Esophagus mucosa (tissue), 1 donor: ENCODE measurements at regions not wholly inside any gene's neighbourhood (a gene's known extent, or its start where the extent isn't known, plus 50 kb on each side); places are given as distances from the start of the nearest gene placed in this dataset.

Experiments
- ATAC-seq: fragments of 200-7000 bp; cut with Tn5 transposase; one replicate; pipeline ENCODE4 v1.9.1; 2020
- donor health status: DM: yes; HTN: yes; CAD: no.

GRCh38 chr4:11904117-11904535 is 475.4 kb upstream of the HS3ST1 start:
- ATAC-seq, result peak; percentile 54

DNA sequence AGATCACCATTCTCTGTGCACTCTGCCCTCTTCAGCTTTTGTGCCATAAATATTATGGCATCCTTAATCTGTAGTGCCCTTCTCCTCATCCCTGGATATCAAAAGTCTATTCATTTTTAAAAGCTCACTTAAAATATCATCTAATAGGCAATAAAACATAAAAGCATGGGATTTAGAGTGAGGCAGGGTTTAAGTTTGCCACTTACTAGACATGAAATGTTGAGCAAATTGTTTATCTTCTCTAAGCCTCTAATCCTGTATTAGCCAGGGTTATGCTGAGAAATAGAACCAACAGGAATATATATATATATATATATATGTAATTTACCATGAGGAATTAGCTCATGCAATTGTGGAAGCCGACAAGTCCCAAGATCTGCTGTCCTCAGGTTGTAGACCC is 472.4 kb upstream of the HS3ST1 start:
- ATAC-seq, result no peak

DNA sequence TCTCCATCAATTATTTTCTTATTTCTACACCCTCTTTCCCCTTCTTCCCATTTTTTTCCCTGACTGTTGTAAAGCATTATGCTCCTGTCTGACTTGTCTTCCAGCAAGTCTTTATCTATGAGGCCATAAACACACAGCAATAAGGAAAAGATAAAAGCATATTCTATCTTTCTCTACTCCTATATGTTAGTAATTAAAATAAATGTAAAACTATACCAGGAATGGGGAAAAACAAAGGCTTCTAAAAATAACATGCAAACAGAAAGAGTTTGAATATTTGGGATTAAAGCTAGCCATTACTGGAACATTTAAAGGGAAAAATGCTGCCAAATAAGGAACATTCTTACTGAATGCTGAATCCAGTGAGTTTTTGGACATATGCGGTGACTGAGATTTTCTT is 471.7 kb upstream of the HS3ST1 start:
- no peak for ATAC-seq

DNA sequence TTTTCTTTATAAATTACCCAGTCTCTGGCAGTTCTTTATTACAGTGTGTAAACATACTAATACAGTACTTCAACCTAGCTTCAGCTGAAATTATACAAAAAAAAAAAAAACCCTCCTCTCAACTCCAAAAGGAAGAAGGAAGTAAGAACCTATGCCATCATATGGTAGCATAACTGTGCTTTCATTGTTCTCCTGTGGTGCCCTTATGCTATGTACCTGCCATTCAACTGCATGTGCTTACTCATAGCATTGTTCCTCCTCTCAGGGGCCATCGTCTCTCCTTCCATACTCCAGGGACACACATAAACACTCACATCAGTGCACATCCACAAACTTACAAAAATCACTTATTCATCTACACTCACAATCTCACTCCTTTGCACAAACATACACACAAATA is 470.1 kb upstream of the HS3ST1 start:
- no peak for ATAC-seq

DNA sequence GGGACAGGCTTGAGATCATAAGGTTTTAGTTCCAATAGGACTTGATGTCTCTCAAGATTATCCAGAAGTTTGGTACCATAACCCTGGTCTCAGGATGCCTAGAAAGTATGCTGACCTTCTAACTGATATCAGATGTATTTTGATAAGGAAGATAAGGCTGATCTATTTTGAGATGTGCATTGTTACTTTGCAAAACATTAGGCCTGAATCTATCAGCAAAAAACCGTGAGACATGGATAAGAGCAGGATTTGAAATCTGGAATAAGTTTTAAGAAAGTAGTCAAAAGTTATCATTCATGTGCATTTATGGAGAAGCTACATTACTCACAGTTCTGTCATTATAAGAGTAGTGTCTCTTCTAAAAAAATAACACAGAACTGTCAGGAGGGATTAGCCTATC is 467.1 kb upstream of the HS3ST1 start:
- ATAC-seq, result no peak

DNA sequence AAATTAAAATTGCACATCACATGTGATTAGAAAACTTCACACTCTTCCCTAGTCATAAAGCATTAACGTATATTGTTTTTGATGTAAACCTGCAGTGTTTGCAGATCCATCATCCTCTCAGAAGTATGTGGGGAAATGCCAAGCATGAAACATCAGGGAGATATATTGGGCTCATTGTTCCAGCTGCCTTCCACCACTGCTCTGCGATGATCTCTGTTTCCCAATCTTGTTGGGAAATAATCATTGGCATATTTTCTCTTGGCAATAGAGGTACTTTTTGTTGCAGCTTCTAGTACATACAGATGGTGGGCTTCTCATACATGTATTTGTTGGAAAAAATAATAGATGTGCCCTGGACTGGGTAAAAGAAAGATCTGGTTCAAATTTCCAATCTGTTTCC is 466.3 kb upstream of the HS3ST1 start:
- ATAC-seq, result no peak

GRCh38 chr4:11894221-11894620 is 465.5 kb upstream of the HS3ST1 start:
- ATAC-seq, result no peak

GRCh38 chr4:11889099-11889498 is 460.4 kb upstream of the HS3ST1 start:
- no peak for ATAC-seq

GRCh38 chr4:11881947-11882346 is 453.3 kb upstream of the HS3ST1 start:
- no peak for ATAC-seq

DNA sequence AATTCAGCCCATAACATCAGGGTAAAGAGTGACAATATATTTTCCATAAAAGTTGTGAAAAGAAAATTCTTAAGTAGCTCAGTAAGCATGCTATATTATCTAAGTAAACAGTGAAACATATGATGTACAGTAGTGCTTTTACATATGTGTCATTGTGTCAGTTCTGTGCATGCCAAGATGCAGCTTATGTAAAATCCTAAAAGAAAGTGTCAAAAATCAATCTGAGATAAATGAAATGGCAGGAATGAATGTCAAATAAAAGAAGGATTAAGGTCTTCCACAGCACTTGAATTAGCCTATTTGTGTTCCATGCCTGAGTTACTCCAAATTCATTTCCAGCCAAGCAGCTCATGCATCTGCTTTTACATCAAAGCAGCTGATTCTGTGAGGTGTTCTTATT is 452.7 kb upstream of the HS3ST1 start:
- no peak for ATAC-seq

DNA sequence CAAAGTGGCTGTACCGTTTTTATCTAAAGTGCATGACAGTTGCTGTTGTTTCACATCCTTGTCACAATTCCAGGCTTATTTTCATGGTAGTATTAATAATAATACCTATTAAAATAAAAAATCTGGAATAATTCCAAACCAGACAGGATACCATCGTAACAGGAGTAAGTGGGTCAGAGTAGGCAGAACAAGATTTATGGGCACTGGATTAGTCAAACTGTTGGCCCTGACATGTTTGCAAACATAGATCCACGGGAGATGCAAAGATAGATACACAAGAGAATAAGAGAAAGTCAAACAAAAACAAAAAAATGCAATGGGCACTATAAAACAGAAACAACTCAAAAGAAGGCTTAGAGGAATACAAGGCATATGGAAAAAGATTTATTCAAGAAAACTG is 449.5 kb upstream of the HS3ST1 start:
- no peak for ATAC-seq

- ATAC-seq, result no peak
Observed at GRCh38 chr4:11876104-11876503, 447.4 kb upstream of the HS3ST1 start.

DNA sequence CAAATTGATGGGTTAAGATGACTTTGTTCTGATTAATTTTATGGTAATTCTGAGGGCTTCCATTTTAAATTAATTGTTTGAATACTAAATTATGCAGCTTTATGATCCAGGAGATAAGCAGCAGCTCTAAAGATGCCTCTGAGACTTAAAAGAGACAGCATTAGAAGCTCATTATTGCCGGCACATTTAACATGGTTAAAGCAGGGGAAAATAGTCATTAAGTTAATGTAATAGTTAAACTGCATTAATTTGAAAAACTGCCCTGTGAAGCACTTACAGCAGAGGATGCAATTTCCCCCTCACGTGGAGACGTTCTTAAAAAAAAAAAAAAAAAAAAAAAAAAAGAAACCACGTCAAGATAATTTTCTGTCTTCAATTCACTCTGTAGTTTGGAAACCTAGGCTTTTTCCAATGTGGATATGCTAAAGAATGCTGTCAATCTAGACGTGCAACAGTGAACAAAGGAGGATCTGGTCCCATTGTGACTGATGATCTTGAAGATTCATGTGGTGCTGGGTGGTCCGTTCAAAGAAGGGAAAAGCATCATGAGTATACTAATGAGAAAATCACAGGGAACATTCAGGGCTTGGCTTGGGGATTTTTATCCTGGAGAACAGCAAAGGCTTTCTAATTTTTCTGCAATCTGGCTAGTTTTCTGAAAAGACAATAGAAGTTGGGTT is 440.6 kb upstream of the HS3ST1 start:
- ATAC-seq, result no peak

DNA sequence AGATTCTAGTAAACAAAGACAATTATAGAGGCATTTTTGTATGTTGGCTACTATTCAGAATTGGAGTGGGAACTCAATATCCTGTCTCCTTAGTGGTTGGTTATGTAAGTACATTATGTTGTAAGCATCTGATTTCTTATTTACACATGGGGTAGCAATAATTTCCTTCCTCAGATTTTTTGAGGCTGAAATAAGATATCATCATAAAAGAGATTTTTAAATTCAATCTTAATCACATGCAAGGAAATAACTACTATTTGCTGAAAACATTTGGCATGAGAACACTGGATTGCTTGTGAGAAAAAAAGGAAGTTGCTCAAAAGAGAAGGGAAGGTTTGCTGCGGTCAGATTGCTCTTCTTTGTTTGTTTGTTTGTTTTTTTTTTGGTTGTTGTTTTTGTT is 437.7 kb upstream of the HS3ST1 start:
- no peak for ATAC-seq

- no peak for ATAC-seq
Observed at GRCh38 chr4:11860996-11861395, 432.3 kb upstream of the HS3ST1 start.

- ATAC-seq, result no peak
Observed at GRCh38 chr4:11857881-11858280, 429.2 kb upstream of the HS3ST1 start.

GRCh38 chr4:11847167-11847566 is 418.5 kb upstream of the HS3ST1 start:
- ATAC-seq, result no peak

GRCh38 chr4:11843927-11844326 is 415.2 kb upstream of the HS3ST1 start:
- no peak for ATAC-seq

DNA sequence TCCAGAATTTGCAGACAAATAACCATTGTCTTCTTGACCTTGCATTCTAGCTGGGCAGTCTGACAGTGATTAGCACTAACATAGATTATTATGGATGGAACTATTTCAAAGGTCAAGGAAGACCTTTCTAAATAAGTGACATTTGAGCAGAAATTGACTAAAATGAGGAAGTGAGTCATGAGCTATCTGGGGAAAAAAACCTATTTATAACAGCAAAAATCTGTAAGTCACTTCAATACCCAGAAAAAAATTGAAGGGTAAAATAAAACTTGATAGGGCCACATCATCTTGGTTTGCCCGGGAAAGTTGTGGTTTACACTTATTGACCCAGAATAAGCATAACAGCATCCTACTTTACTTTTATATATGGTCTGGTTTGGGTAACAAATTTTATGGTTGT is 414.6 kb upstream of the HS3ST1 start:
- no peak for ATAC-seq

DNA sequence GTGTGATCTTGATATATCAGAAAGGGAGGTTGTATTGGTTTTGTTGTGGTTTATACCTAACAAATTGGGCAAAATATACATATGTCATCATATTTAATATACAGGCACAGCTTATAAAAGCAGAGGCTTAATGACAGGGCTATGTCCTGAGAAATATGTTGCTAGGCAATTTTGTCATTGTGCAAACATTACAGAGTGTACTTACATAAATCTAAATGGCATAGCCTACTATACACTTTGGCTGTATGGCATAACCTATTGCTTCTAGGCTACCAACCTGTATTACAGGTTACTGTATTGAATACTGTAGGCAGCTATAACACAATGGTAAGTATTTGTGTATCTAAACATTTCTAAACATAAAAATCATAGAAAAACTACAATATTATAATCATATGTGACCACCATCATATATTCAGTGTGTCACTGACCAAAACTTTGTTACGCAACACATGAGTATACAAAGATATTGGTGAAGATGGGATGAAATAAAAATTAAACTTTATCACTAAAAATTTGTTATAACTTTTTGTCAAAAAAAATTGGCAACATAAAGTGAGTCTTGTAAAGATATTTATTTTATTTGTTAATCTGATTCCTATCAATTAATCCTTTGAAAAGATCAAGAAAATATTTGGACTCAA is 414.0 kb upstream of the HS3ST1 start:
- peak; percentile 38 for ATAC-seq

- no peak for ATAC-seq
Observed at GRCh38 chr4:11839889-11840288, 411.2 kb upstream of the HS3ST1 start.

DNA sequence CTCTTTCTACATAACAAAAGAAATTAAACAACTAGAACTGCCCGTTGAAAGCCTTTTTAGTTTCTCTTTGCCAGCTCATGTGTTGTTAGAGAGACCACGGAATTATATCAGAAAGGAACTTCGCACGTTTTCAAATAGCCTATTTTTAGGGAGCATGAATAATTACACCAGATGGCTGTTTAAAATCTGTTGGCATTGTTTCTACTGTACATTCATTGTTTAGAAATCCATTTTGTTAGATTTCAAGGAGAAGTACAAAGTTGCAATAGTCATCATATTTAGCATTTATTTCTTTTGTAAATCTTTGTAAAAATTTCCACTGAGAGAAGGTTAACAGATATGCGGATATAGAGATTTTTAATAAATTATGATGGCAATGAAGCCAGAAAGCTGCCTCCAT is 403.0 kb upstream of the HS3ST1 start:
- ATAC-seq, result no peak

- ATAC-seq, result no peak
Observed at GRCh38 chr4:11824566-11824965, 395.9 kb upstream of the HS3ST1 start.

- no peak for ATAC-seq
Observed at GRCh38 chr4:11821772-11822430, 393.2 kb upstream of the HS3ST1 start.
